Mesodermal cell (in vitro differentiated cells): ENCODE measurements at regions not wholly inside any gene's neighbourhood (a gene's known extent, or its start where the extent isn't known, plus 50 kb on each side); places are given as distances from the start of the nearest gene placed in this dataset.

ENCODE experiments used
- H3K27ac ChIP-seq: 2 replicates; pipeline ENCODE4 v1.7.0; 2013; ENCODE audit warnings: mild to moderate bottlenecking, low read depth, low read length, moderate library complexity; ENCODE audit not compliant: severe bottlenecking
- H3K36me3 ChIP-seq: 2 replicates; pipeline ENCODE4 v1.7.1; 2013; ENCODE audit warnings: mild to moderate bottlenecking, low read length, moderate library complexity; ENCODE audit not compliant: control insufficient read depth, insufficient read depth
- H3K4me1 ChIP-seq: one replicate; pipeline ENCODE4 v1.7.1; 2013; ENCODE audit warnings: mild to moderate bottlenecking, low read length; ENCODE audit not compliant: insufficient read depth, control insufficient read depth, poor library complexity, severe bottlenecking
- H3K4me3 ChIP-seq: 2 replicates; pipeline ENCODE4 v1.7.0; 2013; ENCODE audit warnings: low read length, control low read depth, mild to moderate bottlenecking; ENCODE audit not compliant: insufficient read depth, poor library complexity, severe bottlenecking; ENCODE audit errors: extremely low read depth
- H3K9me3 ChIP-seq: 2 replicates; pipeline ENCODE4 v1.7.1; 2013; ENCODE audit warnings: mild to moderate bottlenecking, low read length, moderate library complexity; ENCODE audit not compliant: control insufficient read depth
- WGBS, 2 experiments: methylation state at CpG; one replicate each; pipeline ENCODE4 v1.1.5; 2013; ENCODE audit warnings: missing lambda C conversion rate in 2 of 2; ENCODE audit not compliant: insufficient coverage in 2 of 2; 5-methylcytosine and 5-hydroxymethylcytosine counted together

DNA sequence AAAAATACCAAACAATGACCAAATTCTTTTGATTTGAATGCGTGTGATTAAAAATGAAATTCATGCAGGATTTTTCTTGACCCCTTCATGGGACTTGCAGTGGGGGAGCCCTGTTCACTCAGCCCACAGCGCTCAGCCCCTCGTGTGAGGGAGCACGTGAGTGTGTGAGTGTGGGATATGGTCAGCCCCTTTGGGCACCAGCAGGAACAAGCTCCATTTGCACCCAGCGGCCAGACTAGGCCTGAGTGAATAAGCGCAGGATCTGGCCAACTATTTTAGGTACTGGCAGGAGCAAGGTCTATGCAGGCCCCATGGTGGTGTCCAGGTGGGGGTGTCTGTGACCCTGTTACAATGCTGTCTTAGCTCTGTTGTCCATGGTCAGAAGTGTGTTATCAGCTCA lies 1631.2 kb downstream of the BRINP3 start:
- WGBS, 2 experiments = 96 to 100% methylated on average over 4 to 5 of the region's 6 CpGs
- Histone ChIP-seq H3K4me3 (no peak overlapping the region), H3K9me3 (no peaks in the 10 kb centered on the region), H3K4me1 (no peaks in the 10 kb centered on the region), H3K27ac (no peak overlapping the region), H3K36me3 (no peaks in the 10 kb centered on the region)

GRCh38 chr1:188857526-188858087 lies 1620.1 kb downstream of the BRINP3 start:
- 91 to 95% methylated on average over 21 to 31 of the region's 31 CpGs for WGBS, 2 experiments
- Histone ChIP-seq H3K4me1 (no peaks in the 10 kb centered on the region), H3K4me3 (no peak overlapping the region), H3K9me3 (no peaks in the 10 kb centered on the region), H3K36me3 (no peaks in the 10 kb centered on the region), H3K27ac (no peak overlapping the region)

- Histone ChIP-seq H3K4me1 (no peaks in the 10 kb centered on the region), H3K27ac (no peak overlapping the region), H3K4me3 (no peak overlapping the region), H3K9me3 (no peaks in the 10 kb centered on the region), H3K36me3 (no peaks in the 10 kb centered on the region)
These were observed 1610.0 kb downstream of the BRINP3 start for GRCh38 chr1:188867614-188868013.

DNA sequence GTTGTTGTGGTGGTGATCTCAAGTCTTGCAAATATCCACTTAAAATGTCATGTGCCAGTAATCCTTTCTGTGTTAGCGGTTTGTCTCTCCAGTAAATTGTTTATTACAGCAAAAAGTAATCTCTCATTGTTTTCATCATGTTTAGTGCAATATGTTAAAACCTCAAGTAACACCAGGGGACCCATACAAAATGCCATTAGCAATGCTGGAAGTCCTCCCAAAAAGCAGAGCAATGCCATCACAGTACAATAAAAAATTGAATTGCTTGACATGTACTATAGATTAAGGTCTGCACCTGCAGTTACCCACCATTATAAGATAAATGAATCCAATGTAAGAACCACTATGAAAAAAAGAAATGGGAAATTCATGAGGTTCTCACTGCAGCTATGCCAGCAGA lies 1606.5 kb downstream of the BRINP3 start:
- Histone ChIP-seq H3K4me1 (no peaks in the 10 kb centered on the region), H3K27ac (no peak overlapping the region), H3K9me3 (no peaks in the 10 kb centered on the region), H3K4me3 (no peak overlapping the region), H3K36me3 (no peaks in the 10 kb centered on the region)
- WGBS, 2 experiments = no CpG with 5 or more reads among the region's 1 CpG

GRCh38 chr1:188872376-188872775 lies 1605.3 kb downstream of the BRINP3 start:
- WGBS, 2 experiments = no CpG with 5 or more reads among the region's 2 CpGs
- Histone ChIP-seq H3K4me1 (no peaks in the 10 kb centered on the region), H3K36me3 (no peaks in the 10 kb centered on the region), H3K27ac (no peak overlapping the region), H3K4me3 (no peak overlapping the region), H3K9me3 (no peaks in the 10 kb centered on the region)

DNA sequence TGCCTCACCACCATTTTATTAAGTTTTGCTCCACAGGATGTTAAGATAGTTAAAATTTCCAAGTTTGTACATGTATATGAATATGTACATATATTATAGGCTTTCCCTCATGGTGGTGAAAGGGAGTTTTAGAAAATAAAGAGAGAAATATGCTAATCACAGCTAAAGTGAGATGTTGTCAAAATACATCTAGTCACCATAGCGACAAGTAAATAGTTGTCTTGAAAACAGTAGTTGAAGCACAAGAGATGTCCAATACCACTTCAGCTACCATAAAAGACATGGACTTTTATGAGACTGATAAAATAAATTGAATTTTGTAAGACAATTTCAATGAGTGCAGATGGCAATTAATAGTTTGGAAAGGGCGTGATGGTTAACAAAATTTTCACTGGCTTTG lies 1600.0 kb downstream of the BRINP3 start:
- Histone ChIP-seq H3K36me3 (no peaks in the 10 kb centered on the region), H3K27ac (no peak overlapping the region), H3K4me1 (no peaks in the 10 kb centered on the region), H3K9me3 (no peaks in the 10 kb centered on the region), H3K4me3 (no peak overlapping the region)
- no CpG with 5 or more reads among the region's 2 CpGs for WGBS, 2 experiments

- no peak overlapping the region for H3K4me3 ChIP-seq
- H3K9me3 ChIP-seq = no peaks in the 10 kb centered on the region
- no peak overlapping the region for H3K27ac ChIP-seq
- WGBS, 2 experiments = 86 to 88% methylated on average over 1 of the region's 3 CpGs
- H3K4me1 ChIP-seq = no peaks in the 10 kb centered on the region
- H3K36me3 ChIP-seq = no peaks in the 10 kb centered on the region
These were observed 1589.3 kb downstream of the BRINP3 start for GRCh38 chr1:188888386-188888785.

DNA sequence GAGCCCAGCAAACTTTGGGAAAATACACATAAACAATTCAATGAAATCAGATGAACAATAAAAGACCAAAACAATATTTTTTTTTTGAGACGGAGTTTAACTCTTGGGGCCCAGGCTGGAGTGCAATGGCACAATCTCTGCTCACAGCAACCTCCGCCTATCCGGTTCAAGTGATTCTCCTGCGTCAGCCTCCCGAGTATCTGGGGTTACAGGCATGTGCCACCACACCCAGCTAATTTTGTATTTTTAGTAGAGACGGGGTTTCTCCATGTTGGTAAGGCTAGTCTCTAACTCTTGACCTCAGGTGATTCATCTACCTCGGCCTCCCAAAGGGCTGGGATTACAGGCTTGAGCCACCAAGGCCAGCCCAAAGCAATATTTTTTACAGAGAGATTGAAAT lies 1588.5 kb downstream of the BRINP3 start:
- Histone ChIP-seq H3K4me1 (no peaks in the 10 kb centered on the region), H3K27ac (no peak overlapping the region), H3K9me3 (no peaks in the 10 kb centered on the region), H3K36me3 (no peaks in the 10 kb centered on the region), H3K4me3 (no peak overlapping the region)
- 93 to 95% methylated on average over 6 of the region's 7 CpGs for WGBS, 2 experiments

DNA sequence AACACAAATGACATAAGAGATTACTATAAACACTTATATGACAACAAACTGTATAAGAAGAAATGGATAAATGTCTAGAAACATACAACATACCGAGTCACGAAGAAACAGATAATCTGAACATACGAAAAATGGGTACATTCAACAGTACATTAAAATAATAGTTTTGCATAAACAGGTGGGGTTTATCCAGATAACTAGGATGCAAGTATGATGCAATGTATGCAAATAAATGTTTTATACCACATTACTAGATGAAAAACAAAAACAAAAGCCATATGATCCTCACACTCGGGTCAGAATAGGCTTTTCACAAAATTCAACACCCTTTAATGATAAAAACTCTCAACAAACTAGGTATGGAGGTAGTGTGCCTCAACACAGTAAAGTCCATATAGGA lies 1585.7 kb downstream of the BRINP3 start:
- Histone ChIP-seq H3K36me3 (no peaks in the 10 kb centered on the region), H3K27ac (no peak overlapping the region)
- no CpG with 5 or more reads among the region's 4 CpGs for WGBS, 2 experiments

DNA sequence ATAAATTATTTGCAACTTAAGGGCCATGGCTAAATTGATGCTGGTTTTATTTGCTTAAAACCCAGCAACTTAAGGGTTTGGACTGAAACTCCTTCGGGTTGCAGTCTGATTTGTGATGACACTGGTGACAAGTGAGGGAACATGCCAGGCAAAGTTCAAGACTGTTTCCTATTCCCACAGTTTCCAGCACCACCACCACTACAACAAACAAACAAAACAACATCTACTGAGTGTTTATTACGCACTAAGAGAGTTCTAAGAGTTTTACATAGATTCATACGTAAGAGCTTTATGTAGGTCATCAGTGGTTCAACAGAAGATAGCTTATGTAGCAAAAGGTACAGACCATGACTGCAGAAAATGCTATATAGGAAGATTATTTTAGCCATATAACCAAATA lies 1582.1 kb downstream of the BRINP3 start:
- H3K4me1 ChIP-seq = no peaks in the 10 kb centered on the region
- WGBS, 2 experiments = 71% methylated on average over 1 of the region's 3 CpGs; no CpG with 5 or more reads in 1 of the 2 experiments
- no peak overlapping the region for H3K27ac ChIP-seq
- H3K4me3 ChIP-seq = no peak overlapping the region
- no peaks in the 10 kb centered on the region for H3K9me3 ChIP-seq
- no peaks in the 10 kb centered on the region for H3K36me3 ChIP-seq

More for the DNA sequence above, 1585.7 kb downstream of the BRINP3 start:
- Histone ChIP-seq H3K4me3 (no peak overlapping the region), H3K9me3 (no peaks in the 10 kb centered on the region), H3K4me1 (no peaks in the 10 kb centered on the region)

GRCh38 chr1:188903241-188903640 lies 1574.4 kb downstream of the BRINP3 start:
- Histone ChIP-seq H3K9me3 (no peaks in the 10 kb centered on the region), H3K4me3 (no peak overlapping the region), H3K4me1 (peaks cover 5% of the 10 kb centered on the region), H3K27ac (no peak overlapping the region), H3K36me3 (no peaks in the 10 kb centered on the region)
